Panc1 (cell line): ENCODE measurements at regions not wholly inside any gene's neighbourhood (a gene's known extent, or its start where the extent isn't known, plus 50 kb on each side); places are given as distances from the start of the nearest gene placed in this dataset.

Source experiments
- ATAC-seq: fragments of 200-7000 bp; cut with Tn5 transposase; 2 replicates; pipeline ENCODE4 v1.9.1; 2020; ENCODE audit warnings: mild to moderate bottlenecking, moderate library complexity
- BruUV-seq: library from RNA; stranded (reverse); fragments of 400-500 nt; replicated peaks from 2 replicates; lab custom pipeline; 2021; lab: Mats Ljungman, UMichigan
- CTCF ChIA-PET: fragments of 300-600 bp; sonication (Branson Sonifier 250); formaldehyde crosslinking; loops from one replicate; lab custom pipeline; 2022; ENCODE audit warnings: antibody characterized with exemption; lab: Charles Lee
- POLR2A ChIA-PET: fragments of 300-600 bp; sonication (Branson Sonifier 250); formaldehyde crosslinking; loops from one replicate; lab custom pipeline; 2022; ENCODE audit warnings: antibody characterized with exemption; lab: Charles Lee
- DNase-seq: peaks from one replicate; pipeline ENCODE4 v3.0.0-alpha.2; 2010; ENCODE audit warnings: low read depth, low spot score
- H3K27ac ChIP-seq: 2 replicates; pipeline ENCODE4 v1.5.1; 2011; ENCODE audit warnings: mild to moderate bottlenecking, low read length, inconsistent platforms
- H3K27me3 ChIP-seq: fragments of 200-500 bp; sonication (Bioruptor generic); 2 replicates; pipeline ENCODE4 v1.6.0; 2014; ENCODE audit warnings: low read length, inconsistent platforms; ENCODE audit not compliant: control insufficient read depth, insufficient read depth
- H3K36me3 ChIP-seq: fragments of 200-500 bp; sonication (Bioruptor generic); 2 replicates; pipeline ENCODE4 v1.5.1; 2014; ENCODE audit warnings: inconsistent platforms, mild to moderate bottlenecking, low read length, moderate library complexity; ENCODE audit not compliant: control insufficient read depth, insufficient read depth
- H3K4me1 ChIP-seq: 2 replicates; pipeline ENCODE4 v1.5.1; 2011; ENCODE audit warnings: inconsistent platforms, mild to moderate bottlenecking, low read length, moderate library complexity; ENCODE audit not compliant: control insufficient read depth, insufficient read depth
- H3K4me3 ChIP-seq, 2 experiments: 2 replicates each; pipeline ENCODE4 v1.5.1; 2011 to 2012; ENCODE audit warnings: low read depth in 2 of 2, low read length in 2 of 2, mild to moderate bottlenecking in 2 of 2, inconsistent platforms in 1 of 2, moderate library complexity in 1 of 2
- H3K9me3 ChIP-seq: fragments of 200-500 bp; sonication (Bioruptor generic); 2 replicates; pipeline ENCODE4 v1.5.1; 2014; ENCODE audit warnings: low read depth, mild to moderate bottlenecking, inconsistent platforms, low read length, moderate library complexity; ENCODE audit not compliant: control insufficient read depth, insufficient read depth
- POLR2AphosphoS5 ChIP-seq: IDR thresholded peaks from 2 replicates; pipeline ENCODE4 v1.6.1; 2012; ENCODE audit warnings: mild to moderate bottlenecking, low read depth, low read length, moderate library complexity
- REST ChIP-seq, 2 experiments: IDR thresholded peaks; 2 replicates each; pipeline ENCODE4 v1.6.1; 2011 to 2012; ENCODE audit warnings: low read depth in 2 of 2, control low read depth in 1 of 2, low read length in 1 of 2, mild to moderate bottlenecking in 1 of 2, moderate library complexity in 1 of 2; ENCODE audit not compliant: insufficient read depth in 1 of 2
- SIN3A ChIP-seq: IDR thresholded peaks from 2 replicates; pipeline ENCODE4 v1.6.1; 2012; ENCODE audit warnings: low read depth, mild to moderate bottlenecking, low read length, moderate library complexity, borderline replicate concordance; ENCODE audit not compliant: insufficient read depth
- TCF7L2 ChIP-seq: IDR thresholded peaks from 2 replicates; pipeline ENCODE4 v1.6.1; 2011; ENCODE audit warnings: mild to moderate bottlenecking, low read depth, low read length, inconsistent platforms
- in situ Hi-C: cut with HindIII; loops from 2 replicates; pipeline ENCODE4 v1.10.0; 2016; ENCODE audit warnings: low sequenced_read_pairs, low pct_unique_long_range_greater_than_20kb
- intact Hi-C: fragments of 100-400 bp; cut with micrococcal nuclease; formaldehyde crosslinking; loops from one replicate; pipeline ENCODE4 v1.10.0; 2022; ENCODE audit not compliant: unreplicated experiment
- TF ChIP-seq, protein P1 (sequence below): fragments of 450-650 bp; IDR thresholded peaks from 2 replicates; pipeline ENCODE4 v1.5.1; 2017; ENCODE audit warnings: mild to moderate bottlenecking

- Histone ChIP-seq H3K27me3 (no peaks in the 10 kb centered on the region), H3K27ac (no peak overlapping the region), H3K4me3 (no peak overlapping the region), H3K36me3 (no peaks in the 10 kb centered on the region), H3K4me1 (no peaks in the 10 kb centered on the region), H3K9me3 (no peaks in the 10 kb centered on the region)
- intact Hi-C loops (no loop called here), in situ Hi-C loops (no loop called here)
- BruUV-seq, result no TSS peak
- CTCF ChIA-PET, result no interaction called here
- POLR2A ChIA-PET, result no interaction called here
- ATAC-seq (no peak), DNase-seq (no peak)
- TF ChIP-seq, protein P1, sequence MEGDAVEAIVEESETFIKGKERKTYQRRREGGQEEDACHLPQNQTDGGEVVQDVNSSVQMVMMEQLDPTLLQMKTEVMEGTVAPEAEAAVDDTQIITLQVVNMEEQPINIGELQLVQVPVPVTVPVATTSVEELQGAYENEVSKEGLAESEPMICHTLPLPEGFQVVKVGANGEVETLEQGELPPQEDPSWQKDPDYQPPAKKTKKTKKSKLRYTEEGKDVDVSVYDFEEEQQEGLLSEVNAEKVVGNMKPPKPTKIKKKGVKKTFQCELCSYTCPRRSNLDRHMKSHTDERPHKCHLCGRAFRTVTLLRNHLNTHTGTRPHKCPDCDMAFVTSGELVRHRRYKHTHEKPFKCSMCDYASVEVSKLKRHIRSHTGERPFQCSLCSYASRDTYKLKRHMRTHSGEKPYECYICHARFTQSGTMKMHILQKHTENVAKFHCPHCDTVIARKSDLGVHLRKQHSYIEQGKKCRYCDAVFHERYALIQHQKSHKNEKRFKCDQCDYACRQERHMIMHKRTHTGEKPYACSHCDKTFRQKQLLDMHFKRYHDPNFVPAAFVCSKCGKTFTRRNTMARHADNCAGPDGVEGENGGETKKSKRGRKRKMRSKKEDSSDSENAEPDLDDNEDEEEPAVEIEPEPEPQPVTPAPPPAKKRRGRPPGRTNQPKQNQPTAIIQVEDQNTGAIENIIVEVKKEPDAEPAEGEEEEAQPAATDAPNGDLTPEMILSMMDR, result no peak
- no peak for TF ChIP-seq POLR2AphosphoS5
- no peak for TF ChIP-seq SIN3A
- TF ChIP-seq TCF7L2, result no peak
- no peak for TF ChIP-seq REST (IDR thresholded peaks at IDR 0.05; ENCODE audit: insufficient read depth in 1 of 2, low read depth in 2 of 2, low read length in 1 of 2)
These were observed 93.3 kb upstream of the PFKP start for GRCh38 chr10:2974083-2974482.

- CTCF ChIA-PET, result no interaction called here
- BruUV-seq, result no TSS peak
These were observed 94.5 kb upstream of the PFKP start for GRCh38 chr10:2972810-2973209.

More at GRCh38 chr10:2972810-2973209, 94.5 kb upstream of the PFKP start:
- TF ChIP-seq, protein P1, result no peak
- no peak for TF ChIP-seq REST (IDR thresholded peaks at IDR 0.05; ENCODE audit: insufficient read depth in 1 of 2, low read depth in 2 of 2, low read length in 1 of 2)
- TF ChIP-seq TCF7L2, result no peak
- no peak for TF ChIP-seq SIN3A
- TF ChIP-seq POLR2AphosphoS5, result no peak
- intact Hi-C loops, result no loop called here
- in situ Hi-C loops, result no loop called here
- Histone ChIP-seq H3K36me3 (no peaks in the 10 kb centered on the region), H3K27me3 (no peaks in the 10 kb centered on the region), H3K4me3 (no peak overlapping the region), H3K9me3 (no peaks in the 10 kb centered on the region), H3K4me1 (no peaks in the 10 kb centered on the region), H3K27ac (no peak overlapping the region)
- no peak for ATAC-seq
- POLR2A ChIA-PET, result no interaction called here
- DNase-seq, result no peak
